GM21529 (cell line): ENCODE measurements at regions not wholly inside any gene's neighbourhood (a gene's known extent, or its start where the extent isn't known, plus 50 kb on each side); places are given as distances from the start of the nearest gene placed in this dataset.
"Not testable (repeated sequence)": the region's sequence is repeated elsewhere in the genome, so short reads cannot be mapped to it uniquely, and the experiment has no call there.

Experiments
- ATAC-seq: cut with Tn5 transposase; IDR thresholded peaks from one replicate; pipeline ENCODE4 v1.9.1; 2021; ENCODE audit not compliant: unreplicated experiment

GRCh38 chr15:54772663-54773062, 424.1 kb downstream of the RSL24D1 start:
- no peak for ATAC-seq

- ATAC-seq: not testable (repeated sequence)
These were observed 447.3 kb downstream of the RSL24D1 start for GRCh38 chr15:54749461-54749860.

- ATAC-seq: no peak
These were observed 474.3 kb downstream of the RSL24D1 start for GRCh38 chr15:54722342-54722986.

- ATAC-seq: no peak
These were observed 477.4 kb downstream of the RSL24D1 start for GRCh38 chr15:54719325-54719724.

GRCh38 chr15:54707805-54708752, 488.7 kb downstream of the RSL24D1 start:
- ATAC-seq: no peak

- no peak for ATAC-seq
These were observed 509.1 kb downstream of the RSL24D1 start for GRCh38 chr15:54687628-54688027.
